Natural killer cell (primary cell): ENCODE measurements at regions not wholly inside any gene's neighbourhood (a gene's known extent, or its start where the extent isn't known, plus 50 kb on each side); places are given as distances from the start of the nearest gene placed in this dataset.

Experiments
- ATAC-seq, 3 donors: fragments of 150-1000 bp in 2 of 3; fragments of 200-7000 bp in 1 of 3; cut with Tn5 transposase; 1 replicate in 1 of 3; 2 replicates in 2 of 3; pipeline ENCODE4 v1.10.0; 2021; ENCODE audit warnings: mild to moderate bottlenecking in 2 of 3, moderate library complexity in 2 of 3
- DNase-seq, 2 donors: peaks; one replicate each; pipeline versions ENCODE4 v3.0.0 to v3.0.0-alpha.2; 2013 to 2021; ENCODE audit warnings: mixed read lengths in 1 of 2
- H3K27ac ChIP-seq: one replicate; pipeline ENCODE4 v1.5.1; 2013; ENCODE audit warnings: mild to moderate bottlenecking, low read length
- H3K27me3 ChIP-seq: one replicate; pipeline ENCODE4 v1.6.1; 2013; ENCODE audit warnings: low read length; ENCODE audit not compliant: control insufficient read depth, insufficient read depth
- H3K36me3 ChIP-seq: one replicate; pipeline ENCODE4 v1.6.1; 2013; ENCODE audit warnings: low read length; ENCODE audit not compliant: control insufficient read depth, insufficient read depth
- H3K4me1 ChIP-seq: one replicate; pipeline ENCODE4 v1.6.1; 2013; ENCODE audit warnings: low read length; ENCODE audit not compliant: control insufficient read depth, insufficient read depth
- H3K4me3 ChIP-seq: one replicate; pipeline ENCODE4 v1.5.1; 2013; ENCODE audit warnings: low read length
- H3K9me3 ChIP-seq: one replicate; pipeline ENCODE4 v1.6.1; 2013; ENCODE audit warnings: low read length; ENCODE audit not compliant: control insufficient read depth, insufficient read depth
- H3K27ac Mint-ChIP-seq, 2 donors: one replicate each; pipeline ENCODE4 v1.8.0; 2022; ENCODE audit warnings: mild to moderate bottlenecking in 2 of 2, mixed read lengths in 2 of 2, moderate library complexity in 1 of 2
- H3K27me3 Mint-ChIP-seq, 2 donors: one replicate each; pipeline ENCODE4 v1.8.0; 2022; ENCODE audit warnings: low read depth in 2 of 2, mixed read lengths in 2 of 2
- H3K36me3 Mint-ChIP-seq: one replicate; pipeline ENCODE4 v1.8.0; 2022; ENCODE audit warnings: mixed read lengths
- H3K4me1 Mint-ChIP-seq, 2 donors: one replicate each; pipeline ENCODE4 v1.8.0; 2022; ENCODE audit warnings: mixed read lengths in 2 of 2
- H3K4me3 Mint-ChIP-seq: one replicate; pipeline ENCODE4 v1.8.0; 2022; ENCODE audit warnings: mild to moderate bottlenecking, moderate library complexity, mixed read lengths
- H3K9me3 Mint-ChIP-seq, 2 donors: one replicate each; pipeline ENCODE4 v1.8.0; 2022; ENCODE audit warnings: mixed read lengths in 2 of 2
- WGBS: methylation state at CpG from one replicate; pipeline ENCODE4 v1.1.7; 2013; ENCODE audit warnings: missing lambda C conversion rate; ENCODE audit not compliant: insufficient coverage; 5-methylcytosine and 5-hydroxymethylcytosine counted together
- intact Hi-C: fragments of 100-400 bp; cut with micrococcal nuclease; formaldehyde crosslinking; loops from one replicate; pipeline ENCODE4 v1.14.2; 2022
- TF ChIP-seq, protein P1 (sequence below): fragments of 200-600 bp; IDR thresholded peaks from one replicate; pipeline ENCODE4 v1.8.0; 2022; ENCODE audit warnings: antibody characterized with exemption

DNA sequence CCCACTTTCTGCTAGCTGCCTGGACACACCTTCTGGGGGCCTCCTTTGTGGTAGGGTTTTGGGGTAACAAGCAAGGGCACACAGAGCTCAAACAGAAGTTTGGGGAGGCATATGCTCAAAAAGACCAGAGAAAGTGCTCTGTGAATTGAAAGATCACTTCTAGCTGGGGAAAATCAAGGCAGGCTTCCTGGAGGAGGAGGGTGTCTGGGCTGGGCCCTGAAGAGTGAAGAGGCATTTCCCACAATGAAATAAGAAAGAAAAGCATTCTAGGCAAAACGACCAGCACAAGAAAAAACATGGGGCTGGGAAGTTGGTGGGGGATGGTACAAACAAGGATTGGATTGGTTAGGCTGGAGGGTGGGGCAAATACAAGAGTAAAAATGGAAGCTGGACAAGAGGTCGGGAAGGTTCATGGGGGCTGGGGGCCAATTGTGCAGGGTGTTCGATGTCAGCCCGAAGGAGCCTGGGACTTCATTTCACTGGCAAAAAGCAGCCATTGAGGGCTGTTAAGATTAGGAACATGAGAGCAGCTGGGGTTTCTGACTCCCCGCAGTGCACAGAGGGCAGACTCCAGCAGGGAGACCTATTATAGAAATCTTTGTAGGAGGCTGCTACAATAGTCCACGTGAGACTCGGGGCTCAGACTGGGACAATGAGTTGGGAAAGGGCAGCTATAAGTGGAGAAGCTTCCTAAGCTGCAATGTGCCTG, 51.5 kb upstream of the CMKLR1 start:
- Histone ChIP-seq H3K4me1 (no peaks in the 10 kb centered on the region), H3K9me3 (no peaks in the 10 kb centered on the region), H3K36me3 (no peaks in the 10 kb centered on the region), H3K27me3 (no peaks in the 10 kb centered on the region), H3K27ac (no peak overlapping the region), H3K4me3 (no peak overlapping the region)
- no peak for DNase-seq
- H3K4me1 Mint-ChIP-seq = peaks cover 0 to 4% of the 10 kb centered on the region in 2 donors
- H3K27me3 Mint-ChIP-seq = peaks cover 0 to 6% of the 10 kb centered on the region in 2 donors
- intact Hi-C loops = no loop called here
- H3K4me3 Mint-ChIP-seq = no peak overlapping the region
- no peaks in the 10 kb centered on the region for H3K36me3 Mint-ChIP-seq
- H3K27ac Mint-ChIP-seq = no peak overlapping the region
- ATAC-seq = no peak
- 62% methylated on average over 7 of the region's 7 CpGs for WGBS
- H3K9me3 Mint-ChIP-seq = no peaks in the 10 kb centered on the region
- TF ChIP-seq, protein P1, sequence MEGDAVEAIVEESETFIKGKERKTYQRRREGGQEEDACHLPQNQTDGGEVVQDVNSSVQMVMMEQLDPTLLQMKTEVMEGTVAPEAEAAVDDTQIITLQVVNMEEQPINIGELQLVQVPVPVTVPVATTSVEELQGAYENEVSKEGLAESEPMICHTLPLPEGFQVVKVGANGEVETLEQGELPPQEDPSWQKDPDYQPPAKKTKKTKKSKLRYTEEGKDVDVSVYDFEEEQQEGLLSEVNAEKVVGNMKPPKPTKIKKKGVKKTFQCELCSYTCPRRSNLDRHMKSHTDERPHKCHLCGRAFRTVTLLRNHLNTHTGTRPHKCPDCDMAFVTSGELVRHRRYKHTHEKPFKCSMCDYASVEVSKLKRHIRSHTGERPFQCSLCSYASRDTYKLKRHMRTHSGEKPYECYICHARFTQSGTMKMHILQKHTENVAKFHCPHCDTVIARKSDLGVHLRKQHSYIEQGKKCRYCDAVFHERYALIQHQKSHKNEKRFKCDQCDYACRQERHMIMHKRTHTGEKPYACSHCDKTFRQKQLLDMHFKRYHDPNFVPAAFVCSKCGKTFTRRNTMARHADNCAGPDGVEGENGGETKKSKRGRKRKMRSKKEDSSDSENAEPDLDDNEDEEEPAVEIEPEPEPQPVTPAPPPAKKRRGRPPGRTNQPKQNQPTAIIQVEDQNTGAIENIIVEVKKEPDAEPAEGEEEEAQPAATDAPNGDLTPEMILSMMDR = no peak

- Histone ChIP-seq H3K9me3 (no peaks in the 10 kb centered on the region), H3K27me3 (no peaks in the 10 kb centered on the region), H3K27ac (no peak overlapping the region), H3K36me3 (no peaks in the 10 kb centered on the region), H3K4me3 (no peak overlapping the region), H3K4me1 (no peaks in the 10 kb centered on the region)
- TF ChIP-seq, protein P1 = no peak
- Mint-ChIP-seq H3K27me3 (peaks cover 0 to 10% of the 10 kb centered on the region in 2 donors), H3K9me3 (peaks cover 0 to 3% of the 10 kb centered on the region in 2 donors), H3K27ac (no peak overlapping the region), H3K4me3 (no peak overlapping the region), H3K4me1 (peaks cover 0 to 4% of the 10 kb centered on the region in 2 donors), H3K36me3 (no peaks in the 10 kb centered on the region)
- DNase-seq = no peak
- ATAC-seq = no peak
- WGBS = 93% methylated on average over 1 of the region's 1 CpG
- intact Hi-C loops = no loop called here
These were observed 50.4 kb upstream of the CMKLR1 start for GRCh38 chr12:108389544-108389943.
